HCT116 (cell line): ENCODE measurements at regions not wholly inside any gene's neighbourhood (a gene's known extent, or its start where the extent isn't known, plus 50 kb on each side); places are given as distances from the start of the nearest gene placed in this dataset.

Experiments
- ATAC-seq: fragments of 200-7000 bp; cut with Tn5 transposase; 2 replicates; pipeline ENCODE4 v1.9.1; 2020; ENCODE audit warnings: mild to moderate bottlenecking, moderate library complexity
- BruUV-seq: library from RNA; stranded (reverse); fragments of 400-500 nt; replicated peaks from 2 replicates; lab custom pipeline; 2021; lab: Mats Ljungman, UMichigan
- CTCF ChIA-PET: fragments of 300-600 bp; sonication (Branson Sonifier 250); formaldehyde crosslinking; loops from one replicate; lab custom pipeline; 2021; ENCODE audit warnings: antibody characterized with exemption; lab: Charles Lee
- POLR2A ChIA-PET: fragments of 300-600, 350-600 bp; sonication (Branson Sonifier 250); formaldehyde crosslinking; loops from one replicate; lab custom pipeline; 2021; ENCODE audit warnings: antibody characterized with exemption; lab: Charles Lee
- RAD21 ChIA-PET, 2 experiments: fragments of 300-600 bp; sonication (Branson Sonifier 250); formaldehyde crosslinking; loops; one replicate each; lab custom pipeline; 2023; ENCODE audit warnings: low total read pairs in 2 of 2; ENCODE audit not compliant: uncharacterized antibody in 2 of 2, unreplicated experiment in 2 of 2, low non-redundant PET in 1 of 2; lab: Charles Lee
- DNase-seq: peaks from one replicate; pipeline ENCODE4 v3.0.0-alpha.2; 2010; ENCODE audit warnings: low read depth, low spot score
- H2AFZ ChIP-seq: fragments of 200-600 bp; shearing (Covaris generic), sonication (generic); 2 replicates; pipeline ENCODE4 v1.6.1; 2017; ENCODE audit warnings: low read depth, mixed run types, mixed read lengths, antibody characterized with exemption, low read length; ENCODE audit not compliant: poor library complexity, severe bottlenecking
- H3K27ac ChIP-seq: 2 replicates; pipeline ENCODE4 v1.5.1; 2012; ENCODE audit warnings: low read depth, low read length
- H3K27me3 ChIP-seq: fragments of 200-600 bp; sonication (generic); 2 replicates; pipeline ENCODE4 v1.6.1; 2016; ENCODE audit warnings: mixed run types, low read length, mixed read lengths; ENCODE audit not compliant: insufficient read depth
- H3K36me3 ChIP-seq, 2 experiments: fragments of 200-500 bp in 1 of 2; fragments of 200-600 bp in 1 of 2; sonication (Bioruptor generic) in 1 of 2; sonication (generic) in 1 of 2; 2 replicates each; pipeline versions ENCODE4 v1.5.1 to v1.6.1; 2014 to 2016; ENCODE audit warnings: low read length in 2 of 2, inconsistent platforms in 1 of 2, mixed read lengths in 1 of 2, mixed run types in 1 of 2; ENCODE audit not compliant: insufficient read depth in 2 of 2, control insufficient read depth in 1 of 2
- H3K4me1 ChIP-seq, 2 experiments: fragments of 200-600 bp in 1 of 2; sonication (generic) in 1 of 2; 2 replicates each; pipeline versions ENCODE4 v1.5.1 to v1.6.1; 2012 to 2017; ENCODE audit warnings: low read length in 2 of 2, inconsistent platforms in 1 of 2, mild to moderate bottlenecking in 1 of 2, mixed read lengths in 1 of 2, mixed run types in 1 of 2, moderate library complexity in 1 of 2; ENCODE audit not compliant: insufficient read depth in 2 of 2, control insufficient read depth in 1 of 2
- H3K4me2 ChIP-seq: fragments of 200-600 bp; sonication (generic); 2 replicates; pipeline ENCODE4 v1.6.1; 2017; ENCODE audit warnings: mixed run types, low read length, mixed read lengths
- H3K4me3 ChIP-seq, 2 experiments: fragments of 200-600 bp in 1 of 2; sonication (generic) in 1 of 2; replicated peaks in 1 of 2; 2 replicates each; pipeline ENCODE4 v1.5.1; 2011 to 2016; ENCODE audit warnings: low read length in 2 of 2, control low read depth in 1 of 2, low read depth in 1 of 2, mild to moderate bottlenecking in 1 of 2, mixed read lengths in 1 of 2, mixed run types in 1 of 2
- H3K79me2 ChIP-seq: fragments of 200-600 bp; sonication (generic); 2 replicates; pipeline ENCODE4 v1.6.1; 2017; ENCODE audit warnings: mild to moderate bottlenecking, mixed run types, low read length, moderate library complexity, mixed read lengths; ENCODE audit not compliant: insufficient read depth
- H3K9ac ChIP-seq: fragments of 200-600 bp; sonication (generic); 2 replicates; pipeline ENCODE4 v1.6.1; 2016; ENCODE audit warnings: low read length, mixed read lengths
- H3K9me2 ChIP-seq: fragments of 200-600 bp; sonication (generic), shearing (Covaris generic); 2 replicates; pipeline ENCODE4 v1.6.1; 2017; ENCODE audit warnings: mixed run types, mild to moderate bottlenecking, moderate library complexity; ENCODE audit not compliant: insufficient read depth
- H3K9me3 ChIP-seq, 2 experiments: fragments of 200-500 bp in 1 of 2; fragments of 200-600 bp in 1 of 2; sonication (Bioruptor generic) in 1 of 2; sonication (generic) in 1 of 2; 2 replicates each; pipeline ENCODE4 v1.6.1; 2014 to 2017; ENCODE audit warnings: low read length in 2 of 2, mixed read lengths in 2 of 2, inconsistent platforms in 1 of 2, low read depth in 1 of 2, mild to moderate bottlenecking in 1 of 2, mixed run types in 1 of 2, moderate library complexity in 1 of 2; ENCODE audit not compliant: control insufficient read depth in 1 of 2, insufficient read depth in 1 of 2
- H4K20me1 ChIP-seq: fragments of 200-600 bp; sonication (generic), shearing (Covaris generic); 2 replicates; pipeline ENCODE4 v1.6.1; 2017; ENCODE audit warnings: mixed run types, mild to moderate bottlenecking, moderate library complexity; ENCODE audit not compliant: insufficient read depth
- EZH2phosphoT487 ChIP-seq: fragments of 200-600 bp; IDR thresholded peaks from 2 replicates; pipeline ENCODE4 v1.6.1; 2018; ENCODE audit warnings: antibody characterized with exemption, borderline replicate concordance
- JUND ChIP-seq: IDR thresholded peaks from 2 replicates; pipeline ENCODE4 v1.6.1; 2012
- POLR2A ChIP-seq: IDR thresholded peaks from 2 replicates; pipeline ENCODE4 v1.7.0; 2011; ENCODE audit warnings: borderline replicate concordance; ENCODE audit not compliant: insufficient read depth, insufficient read length; ENCODE audit errors: extremely low read depth
- RAD21 ChIP-seq: IDR thresholded peaks from 2 replicates; pipeline ENCODE4 v1.6.1; 2012; ENCODE audit warnings: low read depth, mild to moderate bottlenecking
- SIN3A ChIP-seq: IDR thresholded peaks from 2 replicates; pipeline ENCODE4 v1.6.1; 2012; ENCODE audit warnings: low read depth
- ZFX ChIP-seq: fragments of 450-650 bp; IDR thresholded peaks from 2 replicates; pipeline ENCODE4 v1.6.1; 2017
- intact Hi-C: fragments of 100-400 bp; cut with micrococcal nuclease; formaldehyde crosslinking; loops from 2 replicates; pipeline ENCODE4 v1.10.0; 2022
- TF ChIP-seq, protein P1 (sequence below): IDR thresholded peaks from 2 replicates; pipeline ENCODE4 v1.6.1; 2012
- TF ChIP-seq, protein P2 (sequence below), 3 experiments: fragments of 200-600 bp in 1 of 3; sonication (generic) in 1 of 3; IDR thresholded peaks in 2 of 3; conservative IDR thresholded peaks in 1 of 3; 2 replicates each; pipeline ENCODE4 v1.5.1; 2012 to 2017; ENCODE audit warnings: low read depth in 2 of 3, low read length in 2 of 3, antibody characterized with exemption in 1 of 3, borderline replicate concordance in 1 of 3, control low read depth in 1 of 3, mild to moderate bottlenecking in 1 of 3, mixed read lengths in 1 of 3, mixed run types in 1 of 3, moderate library complexity in 1 of 3; ENCODE audit not compliant: insufficient read depth in 1 of 3
- TF ChIP-seq, protein P3 (sequence below): IDR thresholded peaks from 2 replicates; pipeline ENCODE4 v1.6.1; 2011; ENCODE audit warnings: mild to moderate bottlenecking, low read length, moderate library complexity; ENCODE audit not compliant: insufficient replicate concordance; ENCODE audit errors: extremely low read depth

DNA sequence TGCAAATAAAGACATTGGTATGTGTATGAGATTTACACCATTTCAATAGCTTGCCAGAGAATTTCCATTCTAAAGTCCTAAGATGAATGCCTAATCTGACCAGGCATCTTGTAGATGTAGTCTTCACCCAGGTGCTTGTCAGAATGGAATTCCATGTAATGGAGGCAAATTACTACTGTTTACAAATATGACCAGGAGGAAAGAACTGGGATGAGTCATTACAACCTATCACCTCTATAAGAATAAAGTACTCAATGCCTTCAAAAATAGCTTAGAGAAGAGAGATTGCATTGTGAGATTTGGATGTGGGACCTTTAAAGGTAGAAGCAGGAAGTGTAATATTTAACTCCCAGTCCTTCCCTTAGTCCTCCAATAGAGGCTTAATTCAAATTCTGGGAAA, 507.0 kb upstream of the PTGER4 start:
- H4K20me1 ChIP-seq, result no peaks in the 10 kb centered on the region
- intact Hi-C loops, result no loop called here
- no peak overlapping the region for H2AFZ ChIP-seq
- POLR2A ChIA-PET, result no interaction called here
- TF ChIP-seq RAD21, result no peak
- TF ChIP-seq, protein P1, sequence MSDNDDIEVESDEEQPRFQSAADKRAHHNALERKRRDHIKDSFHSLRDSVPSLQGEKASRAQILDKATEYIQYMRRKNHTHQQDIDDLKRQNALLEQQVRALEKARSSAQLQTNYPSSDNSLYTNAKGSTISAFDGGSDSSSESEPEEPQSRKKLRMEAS, result no peak
- TF ChIP-seq SIN3A, result no peak
- TF ChIP-seq JUND, result no peak
- TF ChIP-seq EZH2phosphoT487, result no peak
- TF ChIP-seq POLR2A, result no peak
- no peak for TF ChIP-seq ZFX
- TF ChIP-seq, protein P2, sequence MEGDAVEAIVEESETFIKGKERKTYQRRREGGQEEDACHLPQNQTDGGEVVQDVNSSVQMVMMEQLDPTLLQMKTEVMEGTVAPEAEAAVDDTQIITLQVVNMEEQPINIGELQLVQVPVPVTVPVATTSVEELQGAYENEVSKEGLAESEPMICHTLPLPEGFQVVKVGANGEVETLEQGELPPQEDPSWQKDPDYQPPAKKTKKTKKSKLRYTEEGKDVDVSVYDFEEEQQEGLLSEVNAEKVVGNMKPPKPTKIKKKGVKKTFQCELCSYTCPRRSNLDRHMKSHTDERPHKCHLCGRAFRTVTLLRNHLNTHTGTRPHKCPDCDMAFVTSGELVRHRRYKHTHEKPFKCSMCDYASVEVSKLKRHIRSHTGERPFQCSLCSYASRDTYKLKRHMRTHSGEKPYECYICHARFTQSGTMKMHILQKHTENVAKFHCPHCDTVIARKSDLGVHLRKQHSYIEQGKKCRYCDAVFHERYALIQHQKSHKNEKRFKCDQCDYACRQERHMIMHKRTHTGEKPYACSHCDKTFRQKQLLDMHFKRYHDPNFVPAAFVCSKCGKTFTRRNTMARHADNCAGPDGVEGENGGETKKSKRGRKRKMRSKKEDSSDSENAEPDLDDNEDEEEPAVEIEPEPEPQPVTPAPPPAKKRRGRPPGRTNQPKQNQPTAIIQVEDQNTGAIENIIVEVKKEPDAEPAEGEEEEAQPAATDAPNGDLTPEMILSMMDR (IDR thresholded peaks at IDR 0.05 in 2 of 3, conservative IDR thresholded peaks at IDR 0.05 in 1 of 3; ENCODE audit: borderline replicate concordance in 1 of 3, insufficient read depth in 1 of 3, low read depth in 2 of 3, low read length in 2 of 3), result no peak
- CTCF ChIA-PET, result no interaction called here
- no peaks in the 10 kb centered on the region for H3K79me2 ChIP-seq
- no TSS peak for BruUV-seq
- H3K36me3 ChIP-seq, result no peaks in the 10 kb centered on the region
- DNase-seq (no peak), ATAC-seq (no peak)
- no peak overlapping the region for H3K9ac ChIP-seq
- no peaks in the 10 kb centered on the region for H3K9me2 ChIP-seq
- H3K27me3 ChIP-seq, result no peaks in the 10 kb centered on the region
- H3K4me2 ChIP-seq, result no peak overlapping the region
- no peak overlapping the region for H3K27ac ChIP-seq
- RAD21 ChIA-PET, result no interaction called here
- no peak overlapping the region for H3K4me3 ChIP-seq
- H3K9me3 ChIP-seq, result peaks cover 0 to 3% of the 10 kb centered on the region in 2 experiments; a peak in 1 of 4 replicates
- no peaks in the 10 kb centered on the region for H3K4me1 ChIP-seq

DNA sequence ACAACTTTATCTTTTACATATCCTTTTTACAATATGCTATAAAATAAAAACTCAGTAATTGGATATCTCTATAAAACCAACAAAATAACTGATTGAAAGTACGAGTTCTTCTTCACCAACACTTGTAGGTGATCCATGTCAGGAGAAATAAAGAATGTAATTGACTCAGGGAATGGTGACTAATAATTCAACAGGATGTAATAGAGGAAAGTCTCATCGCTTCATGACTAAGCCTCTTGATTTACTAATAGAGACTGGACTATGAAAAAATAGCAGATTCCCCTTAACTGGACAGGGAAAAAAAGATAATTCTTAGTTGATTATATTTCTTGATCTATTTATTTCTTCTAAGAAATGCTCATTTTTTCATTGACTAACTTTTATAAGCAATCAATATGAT, 507.7 kb upstream of the PTGER4 start:
- H3K9ac ChIP-seq, result no peak overlapping the region
- intact Hi-C loops, result no loop called here

More for the DNA sequence above, 507.7 kb upstream of the PTGER4 start:
- ChIA-PET POLR2A (no interaction called here), CTCF (no interaction called here)
- Histone ChIP-seq H3K27me3 (no peaks in the 10 kb centered on the region), H3K4me2 (no peak overlapping the region), H3K79me2 (no peaks in the 10 kb centered on the region), H3K9me3 (peaks cover 0 to 3% of the 10 kb centered on the region in 2 experiments; a peak in 1 of 4 replicates), H4K20me1 (no peaks in the 10 kb centered on the region), H3K9me2 (no peaks in the 10 kb centered on the region), H3K4me3 (no peak overlapping the region)
- no peak for ATAC-seq
- TF ChIP-seq, protein P3, sequence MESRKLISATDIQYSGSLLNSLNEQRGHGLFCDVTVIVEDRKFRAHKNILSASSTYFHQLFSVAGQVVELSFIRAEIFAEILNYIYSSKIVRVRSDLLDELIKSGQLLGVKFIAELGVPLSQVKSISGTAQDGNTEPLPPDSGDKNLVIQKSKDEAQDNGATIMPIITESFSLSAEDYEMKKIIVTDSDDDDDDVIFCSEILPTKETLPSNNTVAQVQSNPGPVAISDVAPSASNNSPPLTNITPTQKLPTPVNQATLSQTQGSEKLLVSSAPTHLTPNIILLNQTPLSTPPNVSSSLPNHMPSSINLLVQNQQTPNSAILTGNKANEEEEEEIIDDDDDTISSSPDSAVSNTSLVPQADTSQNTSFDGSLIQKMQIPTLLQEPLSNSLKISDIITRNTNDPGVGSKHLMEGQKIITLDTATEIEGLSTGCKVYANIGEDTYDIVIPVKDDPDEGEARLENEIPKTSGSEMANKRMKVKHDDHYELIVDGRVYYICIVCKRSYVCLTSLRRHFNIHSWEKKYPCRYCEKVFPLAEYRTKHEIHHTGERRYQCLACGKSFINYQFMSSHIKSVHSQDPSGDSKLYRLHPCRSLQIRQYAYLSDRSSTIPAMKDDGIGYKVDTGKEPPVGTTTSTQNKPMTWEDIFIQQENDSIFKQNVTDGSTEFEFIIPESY, result no peak
- TF ChIP-seq, protein P1, result no peak
- TF ChIP-seq, all 23 proteins: peak for 0
- Histone ChIP-seq H3K27ac (no peak overlapping the region), H2AFZ (no peak overlapping the region), H3K4me1 (no peaks in the 10 kb centered on the region), H3K36me3 (no peaks in the 10 kb centered on the region)
- RAD21 ChIA-PET, result no interaction called here
- DNase-seq, result no peak
- BruUV-seq, result no TSS peak
